NCI-H2227 (cell line): ENCODE measurements at regions not wholly inside any gene's neighbourhood (a gene's known extent, or its start where the extent isn't known, plus 50 kb on each side); places are given as distances from the start of the nearest gene placed in this dataset.
"Not testable (repeated sequence)": the region's sequence is repeated elsewhere in the genome, so short reads cannot be mapped to it uniquely, and the experiment has no call there.

Experiments used
- DNase-seq: peaks from one replicate; lab custom pipeline; 2025; ENCODE audit not compliant: unreplicated experiment; lab: John Stamatoyannopoulos, UW

- DNase-seq: no peak
Observed at GRCh38 chr10:106309376-106309775, 855.1 kb downstream of the SORCS1 start.

- DNase-seq: no peak
Observed at GRCh38 chr10:106308284-106308683, 856.2 kb downstream of the SORCS1 start.

- no peak for DNase-seq
Observed at GRCh38 chr10:106304056-106304455, 860.5 kb downstream of the SORCS1 start.

- no peak for DNase-seq
Observed at GRCh38 chr10:106302961-106303360, 861.5 kb downstream of the SORCS1 start.

- DNase-seq: no peak
Observed at GRCh38 chr10:106301146-106301545, 863.4 kb downstream of the SORCS1 start.

GRCh38 chr10:106296750-106297392 lies 867.6 kb downstream of the SORCS1 start:
- no peak for DNase-seq

GRCh38 chr10:106284802-106285587 lies 879.5 kb downstream of the SORCS1 start:
- DNase-seq: no peak

- DNase-seq: no peak
Observed at GRCh38 chr10:106280896-106281460, 883.5 kb downstream of the SORCS1 start.

- DNase-seq: no peak
Observed at GRCh38 chr10:106278383-106278782, 886.1 kb downstream of the SORCS1 start.

GRCh38 chr10:106271237-106271636 lies 893.3 kb downstream of the SORCS1 start:
- no peak for DNase-seq

- no peak for DNase-seq
Observed at GRCh38 chr10:106268000-106268399, 896.5 kb downstream of the SORCS1 start.

- no peak for DNase-seq
Observed at GRCh38 chr10:106267591-106267990, 896.9 kb downstream of the SORCS1 start.

- DNase-seq: not testable (repeated sequence)
Observed at GRCh38 chr10:106257432-106257831, 907.1 kb downstream of the SORCS1 start.

GRCh38 chr10:106255111-106255678 lies 909.3 kb downstream of the SORCS1 start:
- no peak for DNase-seq

- no peak for DNase-seq
Observed at GRCh38 chr10:106254071-106254470, 910.4 kb downstream of the SORCS1 start.

- DNase-seq: no peak
Observed at GRCh38 chr10:106252541-106252940, 912.0 kb downstream of the SORCS1 start.

GRCh38 chr10:106251573-106251972 lies 912.9 kb downstream of the SORCS1 start:
- no peak for DNase-seq

GRCh38 chr10:106242301-106242700 lies 922.2 kb downstream of the SORCS1 start:
- no peak for DNase-seq

GRCh38 chr10:106226828-106227227 lies 937.7 kb downstream of the SORCS1 start:
- DNase-seq: no peak

GRCh38 chr10:106226142-106226541 lies 938.4 kb downstream of the SORCS1 start:
- no peak for DNase-seq

GRCh38 chr10:106224676-106225075 lies 939.8 kb downstream of the SORCS1 start:
- no peak for DNase-seq

- no peak for DNase-seq
Observed at GRCh38 chr10:106217627-106218026, 946.9 kb downstream of the SORCS1 start.
